IPS DF 19.7 (cell line): ENCODE measurements at regions not wholly inside any gene's neighbourhood (a gene's known extent, or its start where the extent isn't known, plus 50 kb on each side); places are given as distances from the start of the nearest gene placed in this dataset.

Experiments
- DNase-seq: peaks from one replicate; pipeline ENCODE4 v3.0.0-alpha.2; 2013; ENCODE audit warnings: low read depth, low spot score

DNA sequence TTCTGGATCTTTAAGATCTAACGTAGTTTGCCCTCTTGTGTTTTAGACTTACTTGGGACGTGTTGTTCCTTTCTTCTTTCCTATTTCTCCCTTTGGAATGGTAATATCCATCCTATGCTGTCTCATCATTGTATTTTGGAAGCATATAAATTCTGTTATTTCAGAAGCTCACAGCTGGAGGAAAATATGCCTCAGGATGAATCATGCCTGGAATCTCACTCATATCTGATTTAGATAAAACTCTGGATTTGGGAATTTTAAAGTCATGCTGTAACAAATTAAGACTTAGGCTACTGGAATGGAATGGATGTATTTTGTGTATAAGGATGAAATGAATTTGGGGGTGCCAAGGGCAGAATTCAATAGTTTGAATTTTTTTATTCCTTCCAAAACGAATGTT is 245.2 kb upstream of the GULP1 start:
- DNase-seq = no peak

DNA sequence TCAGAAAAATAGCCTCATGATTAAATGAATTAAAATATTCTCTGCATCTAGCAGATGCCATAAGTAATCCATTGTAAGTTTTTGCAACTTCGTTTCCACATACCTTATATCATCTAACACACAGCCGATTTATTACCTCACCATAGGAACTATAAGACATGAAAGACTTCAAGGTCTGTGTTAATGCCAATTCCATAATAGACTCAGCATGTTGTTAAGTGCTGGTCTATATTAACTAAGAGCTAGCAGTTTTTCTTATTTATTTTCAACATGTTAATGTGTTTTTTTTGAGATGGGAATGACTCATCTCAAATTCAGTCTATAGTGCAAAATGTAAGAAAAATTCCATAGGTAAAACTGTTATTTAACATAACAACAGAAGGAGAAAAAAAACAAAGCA is 243.9 kb upstream of the GULP1 start:
- no peak for DNase-seq

DNA sequence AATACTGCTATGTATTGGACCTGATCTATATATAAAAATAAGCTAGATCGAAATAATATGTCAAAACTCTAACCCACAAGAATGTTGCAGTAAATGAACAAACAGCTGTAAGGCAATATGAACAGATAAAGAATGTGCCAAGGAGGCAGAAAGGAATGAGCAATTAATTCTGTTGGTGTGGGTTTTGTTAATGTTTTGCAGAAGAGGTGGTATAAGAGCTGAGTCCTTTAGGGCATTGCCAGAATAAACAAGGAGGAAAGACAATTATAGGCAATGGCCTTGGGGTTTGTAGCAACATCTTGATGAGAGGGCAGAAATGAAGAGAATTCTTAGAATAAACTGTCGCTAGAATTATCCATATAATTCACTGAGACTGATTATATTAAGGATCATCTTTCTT is 240.9 kb upstream of the GULP1 start:
- DNase-seq = no peak

DNA sequence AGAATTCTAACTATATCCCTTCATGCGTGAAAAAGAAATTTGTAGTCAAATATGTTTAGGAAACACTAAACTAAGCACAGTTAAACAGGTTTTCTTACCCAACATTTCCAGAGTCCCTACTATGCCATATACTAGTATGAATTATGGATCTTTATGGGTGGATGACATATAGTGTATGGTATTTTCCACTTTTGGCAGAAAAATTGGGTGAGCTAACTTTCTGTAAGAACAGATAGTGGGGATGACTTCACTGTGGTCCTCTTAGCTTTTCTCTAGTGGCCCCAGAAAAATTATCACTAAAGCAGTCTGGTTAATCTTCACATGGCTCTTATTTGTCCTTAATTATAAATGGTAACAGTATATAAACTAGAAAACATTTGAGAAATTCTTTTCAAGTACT is 240.0 kb upstream of the GULP1 start:
- DNase-seq = no peak

DNA sequence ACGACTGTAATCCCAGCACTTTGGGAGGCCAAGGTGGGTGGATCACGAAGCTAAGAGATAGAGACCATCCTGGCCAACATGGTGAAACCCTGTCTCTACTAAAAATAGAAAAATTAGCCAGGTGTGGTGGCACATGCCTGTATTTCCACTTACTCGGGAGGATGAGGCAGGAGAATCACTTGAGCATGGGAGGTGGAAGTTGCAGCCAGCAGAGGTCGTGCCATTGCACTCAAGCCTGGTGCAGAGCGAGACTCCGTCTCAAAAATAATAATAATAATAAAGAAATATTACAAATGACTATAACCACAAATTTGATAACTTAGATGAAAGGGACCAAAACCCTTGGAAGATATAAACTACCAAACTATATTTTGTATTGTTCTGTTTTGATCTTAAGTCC is 226.3 kb upstream of the GULP1 start:
- DNase-seq = no peak

DNA sequence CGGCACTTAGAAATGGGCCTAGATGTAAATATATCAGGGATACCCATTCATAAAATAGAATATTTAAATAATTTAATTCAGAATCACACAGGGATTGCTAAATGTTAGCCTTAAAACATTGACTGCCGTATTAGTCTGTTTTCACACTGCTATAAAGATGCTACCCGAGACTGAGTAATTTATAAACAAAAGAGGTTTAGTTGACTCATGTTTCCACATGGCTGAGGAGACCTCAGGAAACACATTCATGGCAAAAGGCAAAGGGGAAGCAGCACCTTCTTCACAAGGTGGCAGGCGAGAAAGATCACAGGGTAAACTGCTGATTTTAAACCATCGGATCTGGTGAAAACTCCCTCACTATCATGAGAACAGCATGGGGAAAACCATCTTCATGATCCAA is 223.6 kb upstream of the GULP1 start:
- no peak for DNase-seq

DNA sequence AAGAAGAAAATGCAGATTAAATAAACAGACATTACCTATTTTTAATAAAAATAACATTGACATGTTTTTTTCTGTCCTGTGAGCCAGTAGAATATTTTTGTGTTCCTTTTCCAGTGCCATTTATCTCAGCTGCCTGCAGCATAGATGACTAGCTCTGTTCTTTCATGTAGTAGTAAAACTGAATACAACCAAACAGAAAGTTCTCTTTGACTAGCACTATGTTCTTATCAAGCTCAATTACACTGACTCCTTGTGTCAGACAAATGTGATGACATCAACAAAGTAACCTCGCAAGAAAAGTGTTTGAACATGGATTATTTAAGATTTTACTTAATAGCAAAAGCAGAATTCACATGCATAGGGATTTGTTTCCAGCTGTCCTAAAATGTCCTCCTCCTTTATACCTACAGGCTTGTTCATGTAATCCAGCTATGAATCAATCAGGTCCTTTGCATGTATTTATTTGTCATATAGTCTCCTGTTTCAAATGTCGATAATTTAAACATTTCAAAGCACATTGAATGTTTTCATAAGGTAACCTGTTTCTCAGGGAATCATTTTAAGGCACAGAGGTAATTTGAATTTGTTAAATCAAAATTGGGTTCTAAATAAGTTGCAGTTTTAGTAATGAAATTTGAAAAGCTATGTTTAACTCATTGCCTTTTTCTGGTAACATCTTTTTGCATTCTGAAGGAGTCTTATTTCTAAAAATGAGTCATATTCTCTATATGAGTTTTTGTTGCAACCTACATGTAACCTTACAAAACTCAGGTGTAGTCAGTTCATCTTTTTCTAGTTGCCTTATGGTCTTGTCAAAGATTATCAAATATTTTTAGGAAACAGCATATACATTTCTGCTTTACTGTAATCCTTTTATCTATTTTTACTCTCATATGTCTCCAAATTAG is 215.3 kb upstream of the GULP1 start:
- DNase-seq = no peak

DNA sequence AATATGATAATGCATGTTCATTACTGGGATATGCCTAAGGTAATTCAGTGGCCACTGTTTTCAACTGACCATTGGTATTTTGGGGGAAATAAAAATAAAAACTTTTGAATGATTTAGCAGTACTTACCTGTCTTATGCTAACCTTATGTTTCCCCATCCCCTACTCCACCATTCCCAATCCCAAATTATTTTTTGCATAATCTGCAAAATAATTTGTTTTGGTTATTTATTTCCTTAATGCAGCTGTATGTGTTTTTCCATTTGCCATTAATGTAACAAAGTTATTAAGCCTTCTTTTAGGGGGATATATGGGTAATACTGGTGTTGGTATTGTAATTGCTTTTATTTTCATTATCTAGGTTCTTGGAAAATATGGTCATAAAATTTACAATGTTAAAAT is 213.9 kb upstream of the GULP1 start:
- DNase-seq = no peak

DNA sequence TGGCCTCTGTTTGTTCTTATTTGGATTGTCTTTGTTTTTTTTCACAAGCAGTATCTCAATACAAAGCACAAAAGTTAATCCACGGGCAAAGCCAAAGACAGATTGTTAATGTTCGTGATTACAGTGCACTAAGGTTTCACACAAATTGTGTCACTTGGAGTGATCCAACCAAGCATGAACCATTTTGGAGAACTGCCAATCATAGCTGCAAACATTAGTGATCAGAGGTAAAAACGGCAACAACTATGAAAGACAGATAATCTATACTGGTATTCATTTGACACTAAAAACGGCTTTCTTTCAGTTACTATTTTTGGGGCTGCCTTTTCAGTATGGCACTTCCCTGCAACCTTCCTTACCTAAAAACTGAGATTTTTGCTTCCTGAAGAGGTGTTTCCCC is 213.1 kb upstream of the GULP1 start:
- no peak for DNase-seq

DNA sequence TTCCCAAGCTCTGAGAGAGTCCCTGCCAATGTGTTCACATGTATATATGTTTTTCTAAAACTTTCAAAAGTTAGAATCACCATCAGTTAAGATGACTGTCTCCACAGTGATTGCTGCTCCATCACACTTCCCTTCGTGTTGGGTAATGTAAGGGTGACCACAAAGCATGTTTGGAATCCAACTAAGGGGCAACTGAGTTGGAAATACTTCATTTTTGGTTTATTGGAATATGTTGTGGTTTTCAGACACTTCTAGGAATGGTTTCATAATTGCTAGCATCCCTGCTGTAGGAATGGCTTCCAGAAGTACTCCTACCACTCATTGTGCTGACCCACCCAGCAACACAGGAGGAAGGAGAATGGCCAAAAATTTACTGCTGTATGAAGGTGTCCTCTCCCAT is 212.5 kb upstream of the GULP1 start:
- no peak for DNase-seq

DNA sequence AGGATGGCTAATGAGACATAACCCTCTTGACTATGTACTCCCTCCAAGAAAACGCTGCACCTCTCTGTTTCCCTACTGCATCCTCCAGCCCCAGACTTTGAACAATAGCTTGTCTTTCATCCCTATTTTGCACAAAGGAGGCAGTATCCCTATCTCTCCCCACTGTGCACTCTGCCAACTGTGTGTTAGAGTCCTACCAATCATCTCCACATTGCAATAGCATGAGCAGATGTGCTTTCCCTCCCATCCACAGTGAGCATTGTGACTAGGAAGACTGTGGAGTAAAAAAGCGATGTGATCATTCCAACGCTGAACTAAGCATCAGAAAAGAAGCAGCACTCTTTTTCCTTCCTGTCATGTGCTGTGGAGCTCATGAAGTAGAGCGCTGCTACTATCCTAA is 206.3 kb upstream of the GULP1 start:
- no peak for DNase-seq

DNA sequence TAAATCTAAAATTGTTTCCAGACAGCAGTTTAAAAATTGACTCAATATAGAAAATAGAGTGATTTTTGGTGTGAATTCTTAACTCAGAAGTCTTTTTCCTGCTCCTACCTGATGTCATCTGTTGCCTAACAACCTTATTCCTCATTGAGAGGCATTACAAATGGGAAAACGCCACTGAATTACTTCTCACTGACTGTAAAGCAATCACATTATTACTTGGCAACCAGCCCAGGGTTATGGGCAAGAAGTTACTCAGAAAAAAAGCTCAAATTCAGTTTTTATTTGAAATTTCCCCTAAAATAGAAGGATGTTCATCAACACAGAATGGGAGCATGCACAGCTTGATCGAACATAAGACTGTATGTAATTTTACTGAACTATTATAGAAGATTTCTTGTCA is 201.8 kb upstream of the GULP1 start:
- no peak for DNase-seq

DNA sequence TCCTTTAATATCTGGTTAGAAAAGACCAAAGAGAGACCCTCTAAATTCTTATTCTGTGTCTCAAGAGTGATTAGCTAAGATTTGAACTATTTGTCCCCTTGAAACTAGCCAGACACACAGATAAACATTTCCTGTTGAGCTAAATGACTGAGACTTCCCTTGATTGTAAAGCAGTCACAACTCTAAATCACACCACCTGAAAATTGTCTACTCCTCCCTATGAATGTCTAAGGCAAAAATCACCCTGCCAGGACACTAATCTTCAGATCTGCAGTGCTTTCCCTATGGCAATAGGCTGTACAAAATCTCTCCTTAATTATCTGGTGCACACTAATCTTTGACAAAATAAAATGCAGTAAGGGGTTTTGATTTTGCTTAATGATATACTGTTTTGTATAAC is 200.5 kb upstream of the GULP1 start:
- no peak for DNase-seq

DNA sequence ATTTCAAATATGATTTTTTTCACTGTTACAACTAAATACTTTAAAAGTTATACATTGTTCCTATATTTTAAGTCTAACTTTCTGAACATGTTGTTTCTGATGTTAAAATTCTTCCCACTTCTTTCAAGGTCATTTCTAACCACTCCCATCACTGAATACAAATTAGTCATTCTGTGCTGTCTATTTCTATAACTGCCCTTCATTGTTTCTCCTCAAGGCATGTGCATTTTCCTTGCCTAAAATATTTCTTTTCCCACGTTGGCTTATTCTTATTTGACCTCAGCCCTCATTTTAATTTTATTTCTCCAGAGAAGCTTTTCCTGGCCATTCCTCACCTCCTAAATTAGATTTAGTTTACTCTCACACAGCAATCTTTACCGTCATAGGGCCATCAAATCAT is 198.9 kb upstream of the GULP1 start:
- no peak for DNase-seq

DNA sequence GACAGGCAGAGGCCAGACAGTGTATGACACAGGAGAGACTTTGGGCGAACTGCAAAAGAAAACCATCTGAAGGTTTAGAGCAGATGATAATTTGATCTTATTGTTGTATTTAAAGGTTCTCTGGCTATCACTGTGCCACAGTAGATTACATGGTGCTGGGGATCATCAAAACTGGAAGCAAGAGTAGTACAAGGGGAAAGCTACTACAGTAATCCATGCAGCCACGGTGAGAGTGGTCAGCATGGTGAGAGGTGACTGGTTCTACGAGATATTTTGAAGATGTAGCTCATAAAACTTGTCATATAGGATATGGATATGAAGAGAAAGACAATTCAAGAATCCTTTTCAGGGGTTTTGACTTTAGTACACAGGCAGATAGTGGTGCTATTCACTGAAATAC is 194.8 kb upstream of the GULP1 start:
- no peak for DNase-seq

DNA sequence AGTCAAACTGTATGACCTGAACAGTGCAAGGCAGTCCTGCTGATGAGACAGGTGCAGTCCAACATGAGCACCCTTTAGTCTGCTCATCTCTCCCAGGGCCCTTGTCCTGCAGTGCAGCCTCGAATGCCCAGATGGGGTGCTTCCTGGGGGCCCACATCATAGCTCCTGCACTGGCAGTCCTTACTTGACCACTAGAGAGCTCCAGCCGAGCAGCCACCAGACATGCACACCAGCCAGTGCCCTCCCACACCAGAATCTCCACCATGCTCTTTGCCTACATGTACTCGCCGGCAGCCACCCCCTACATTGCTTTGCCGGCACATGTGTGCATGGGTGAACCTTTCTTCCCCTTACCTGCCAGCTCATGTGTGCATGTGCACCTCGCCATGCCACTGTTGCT is 188.8 kb upstream of the GULP1 start:
- DNase-seq = no peak

DNA sequence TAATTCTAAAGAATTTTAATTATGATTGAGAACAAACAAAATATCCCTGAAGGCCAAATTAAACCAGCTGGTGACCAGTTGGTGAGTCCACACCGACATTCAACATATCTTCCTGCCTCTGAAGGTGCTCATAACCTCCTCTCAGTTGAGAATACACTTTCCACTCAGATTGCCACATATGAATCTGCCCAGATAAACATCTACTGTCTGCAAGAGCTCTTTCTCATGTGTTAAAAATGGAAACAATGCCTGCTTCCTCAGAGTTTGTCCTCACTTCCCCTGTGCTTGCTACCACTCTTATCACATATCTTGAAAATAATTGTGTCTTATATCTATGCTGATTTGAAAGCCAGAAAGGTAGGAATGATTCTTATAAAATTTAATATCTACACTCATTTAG is 177.7 kb upstream of the GULP1 start:
- DNase-seq = no peak

DNA sequence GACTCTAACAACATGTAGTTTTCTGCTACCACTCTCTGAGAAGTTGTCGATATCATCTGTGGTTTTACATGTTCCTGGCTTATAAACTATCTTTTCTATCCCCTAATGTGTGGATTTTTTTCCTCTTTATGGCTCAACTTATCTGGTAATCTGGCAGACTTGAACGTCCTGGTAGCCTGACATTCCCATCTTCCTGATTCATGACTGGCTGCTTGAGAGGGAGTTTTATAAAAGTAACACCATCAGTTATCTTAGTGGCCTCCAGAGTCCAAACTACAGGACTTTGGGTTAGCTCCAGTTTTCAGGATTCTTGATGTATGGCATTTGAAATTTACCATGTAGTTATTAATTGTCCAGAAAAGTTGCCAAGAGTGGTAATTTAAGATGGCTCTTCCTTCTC is 174.0 kb upstream of the GULP1 start:
- no peak for DNase-seq

DNA sequence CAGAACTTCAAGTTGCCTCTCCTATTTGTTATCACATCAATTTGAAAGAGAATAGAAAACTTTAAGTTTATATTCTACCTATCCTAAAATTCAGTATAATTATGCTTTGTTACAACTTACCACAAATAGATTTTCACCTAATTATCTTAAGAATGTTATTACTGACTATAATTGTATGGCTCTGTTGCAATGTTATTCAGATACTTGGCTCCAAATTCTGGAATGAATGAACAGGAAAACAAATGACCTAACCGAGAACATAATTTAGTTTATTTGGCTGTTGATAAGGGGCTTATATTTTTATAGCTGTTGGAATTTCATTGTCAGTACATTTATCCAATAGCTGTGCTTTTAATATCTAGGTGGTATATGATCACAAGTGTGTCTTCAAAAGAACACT is 173.2 kb upstream of the GULP1 start:
- DNase-seq = no peak

DNA sequence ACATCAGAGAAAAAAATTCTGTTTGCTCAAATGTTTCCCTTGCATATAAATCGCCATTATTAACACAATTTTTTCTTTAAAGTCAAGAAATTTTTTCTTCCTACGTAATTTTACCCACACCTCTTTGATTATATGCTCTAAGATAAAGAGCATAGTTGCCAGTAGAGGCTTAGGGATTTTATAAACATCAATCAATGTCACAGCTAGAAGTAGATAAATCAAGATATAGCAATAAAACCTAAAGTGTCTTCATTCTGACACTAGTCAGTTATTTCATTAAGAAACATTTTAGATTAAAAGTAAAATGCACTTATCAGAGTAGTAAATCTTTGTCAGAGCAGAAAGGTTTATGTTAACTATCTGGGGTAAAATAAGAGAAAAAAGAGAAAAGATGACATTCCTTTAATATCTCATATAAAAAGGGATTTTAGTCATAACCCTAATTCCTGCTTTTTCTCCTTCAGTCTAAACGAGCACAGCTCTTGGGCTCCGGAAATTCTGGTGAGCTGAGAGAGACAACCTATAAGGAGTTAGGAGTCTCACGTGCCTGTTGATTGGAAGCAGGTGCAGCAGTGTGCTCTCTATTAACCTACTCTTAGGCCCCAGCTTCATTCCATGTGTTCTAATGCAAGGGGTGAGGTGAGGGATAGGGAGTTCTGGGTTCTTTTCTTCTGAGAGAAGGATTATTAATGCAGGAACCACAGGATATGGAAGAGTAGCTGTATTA is 172.4 kb upstream of the GULP1 start:
- no peak for DNase-seq

DNA sequence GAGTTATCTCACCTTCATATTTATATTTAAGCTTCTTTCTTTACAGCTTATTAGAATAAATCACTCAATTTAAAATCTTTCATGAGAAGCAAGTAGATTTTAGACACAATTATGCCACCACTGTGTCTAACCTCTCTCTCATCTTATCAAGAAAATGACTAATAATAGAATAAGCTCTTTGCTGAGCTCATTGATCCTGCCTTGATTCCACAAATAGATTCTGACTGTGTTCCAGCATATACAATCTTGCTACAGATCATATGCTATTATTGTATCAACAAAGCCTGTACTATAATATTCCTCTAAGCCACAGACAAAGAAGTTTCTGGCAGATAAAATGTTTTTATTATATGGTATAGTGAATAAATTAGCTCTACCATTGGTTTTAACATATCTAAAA is 168.7 kb upstream of the GULP1 start:
- DNase-seq = no peak

DNA sequence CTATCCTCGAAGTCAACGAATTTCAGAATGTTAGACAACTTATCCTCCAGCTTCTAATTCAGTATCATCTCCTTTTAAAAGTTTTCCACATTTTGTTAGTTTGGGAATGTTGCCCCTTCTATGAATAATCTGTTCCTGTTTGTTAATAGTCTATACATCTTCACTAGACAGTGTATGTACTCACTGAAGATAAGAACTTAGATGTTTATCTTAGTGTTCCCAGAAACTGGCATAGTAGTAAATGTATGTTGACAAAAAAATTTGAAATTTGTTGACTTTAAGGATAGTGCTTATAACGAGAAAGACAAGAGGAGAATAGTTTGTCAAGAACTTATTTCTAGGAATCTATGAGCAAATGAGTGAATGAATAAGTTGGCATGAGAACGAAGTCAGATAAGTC is 162.0 kb upstream of the GULP1 start:
- DNase-seq = no peak

DNA sequence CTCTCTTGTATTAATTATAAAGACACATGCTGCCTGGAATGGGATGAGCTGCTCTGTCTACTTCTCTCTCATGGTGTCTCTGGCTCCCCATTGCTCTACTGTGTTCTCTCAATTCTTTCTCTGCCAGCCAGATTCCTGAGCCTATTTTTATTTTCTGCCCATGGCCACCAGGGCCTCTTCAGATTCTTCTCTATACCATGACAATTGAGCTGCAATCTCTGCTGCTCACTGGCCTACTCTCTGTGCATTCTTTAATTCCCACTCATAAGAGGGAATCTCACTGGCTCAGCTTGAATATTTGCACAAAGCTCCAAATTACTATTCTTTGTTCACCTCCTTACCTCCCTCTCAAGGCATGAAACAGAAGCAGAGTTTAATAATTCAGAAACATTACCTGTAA is 161.4 kb upstream of the GULP1 start:
- DNase-seq = no peak
